ENCODE measurements at regions not wholly inside any gene's neighbourhood (a gene's known extent, or its start where the extent isn't known, plus 50 kb on each side); places are given as distances from the start of the nearest gene placed in this dataset.

DNA sequence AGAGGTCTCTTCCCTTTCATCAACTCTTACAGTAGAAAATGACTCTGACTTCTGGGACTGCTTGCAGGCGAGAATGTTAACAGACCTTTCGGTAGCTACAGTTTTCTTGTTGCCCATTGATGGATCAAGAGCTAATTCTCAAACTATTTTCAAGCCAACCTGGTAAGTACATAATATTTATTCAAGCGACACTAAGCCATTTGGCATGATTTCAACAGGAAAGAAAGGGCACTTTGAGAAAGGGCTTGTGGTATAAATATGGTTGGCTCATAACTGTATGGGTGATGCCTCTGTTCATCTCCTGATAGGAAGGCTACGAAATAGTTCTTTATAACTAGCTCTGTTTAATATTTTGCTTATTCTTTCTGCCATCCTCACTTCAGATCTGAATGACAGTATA, 196.2 kb upstream of the CNTN4 start:
- Histone ChIP-seq H3K4me1 (no peaks in the 10 kb centered on the region), H3K27me3 (no peaks in the 10 kb centered on the region), H3K36me3 (no peaks in the 10 kb centered on the region), H3K4me3 (no peak overlapping the region), H3K9me3 (no peaks in the 10 kb centered on the region), H3K27ac (no peak overlapping the region)
- ATAC-seq, result no peak
- TF ChIP-seq POLR2A (IDR thresholded peaks at IDR 0.05) (no peak), EP300 (IDR thresholded peaks at IDR 0.05) (no peak), POLR2AphosphoS5 (IDR thresholded peaks at IDR 0.05) (no peak)
- TF ChIP-seq, protein P1, sequence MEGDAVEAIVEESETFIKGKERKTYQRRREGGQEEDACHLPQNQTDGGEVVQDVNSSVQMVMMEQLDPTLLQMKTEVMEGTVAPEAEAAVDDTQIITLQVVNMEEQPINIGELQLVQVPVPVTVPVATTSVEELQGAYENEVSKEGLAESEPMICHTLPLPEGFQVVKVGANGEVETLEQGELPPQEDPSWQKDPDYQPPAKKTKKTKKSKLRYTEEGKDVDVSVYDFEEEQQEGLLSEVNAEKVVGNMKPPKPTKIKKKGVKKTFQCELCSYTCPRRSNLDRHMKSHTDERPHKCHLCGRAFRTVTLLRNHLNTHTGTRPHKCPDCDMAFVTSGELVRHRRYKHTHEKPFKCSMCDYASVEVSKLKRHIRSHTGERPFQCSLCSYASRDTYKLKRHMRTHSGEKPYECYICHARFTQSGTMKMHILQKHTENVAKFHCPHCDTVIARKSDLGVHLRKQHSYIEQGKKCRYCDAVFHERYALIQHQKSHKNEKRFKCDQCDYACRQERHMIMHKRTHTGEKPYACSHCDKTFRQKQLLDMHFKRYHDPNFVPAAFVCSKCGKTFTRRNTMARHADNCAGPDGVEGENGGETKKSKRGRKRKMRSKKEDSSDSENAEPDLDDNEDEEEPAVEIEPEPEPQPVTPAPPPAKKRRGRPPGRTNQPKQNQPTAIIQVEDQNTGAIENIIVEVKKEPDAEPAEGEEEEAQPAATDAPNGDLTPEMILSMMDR (IDR thresholded peaks at IDR 0.05), result no peak
- WGBS, 2 donors (ENCODE audit: low coverage in 1 of 2), result 45 to 62% methylated on average over 4 of the region's 4 CpGs

DNA sequence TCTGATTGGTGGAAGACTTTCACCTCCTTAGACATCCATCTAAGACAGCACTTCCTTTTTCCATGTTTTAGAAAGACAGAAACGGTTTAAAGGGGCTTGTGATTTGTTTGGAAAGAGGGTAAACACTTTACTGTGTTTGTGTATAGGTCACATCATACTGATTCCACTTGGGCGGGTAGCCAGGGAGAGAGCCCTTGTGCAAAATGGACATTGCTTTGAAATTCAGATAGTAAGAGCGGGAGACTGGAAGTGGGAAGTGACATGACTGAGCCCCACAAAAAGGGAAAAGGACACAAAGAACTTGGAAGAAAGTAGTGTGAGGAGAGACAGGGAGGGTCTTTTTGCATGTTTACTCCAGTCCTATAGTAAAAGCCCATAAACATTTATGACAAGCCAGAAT, 195.6 kb upstream of the CNTN4 start:
- no peak for ATAC-seq
- no peak overlapping the region for H3K4me3 ChIP-seq
- TF ChIP-seq EP300 (IDR thresholded peaks at IDR 0.05), result no peak
- no peaks in the 10 kb centered on the region for H3K36me3 ChIP-seq
- no peaks in the 10 kb centered on the region for H3K4me1 ChIP-seq
- 52 to 53% methylated on average over 3 of the region's 3 CpGs for WGBS, 2 donors (ENCODE audit: low coverage in 1 of 2)
- no peaks in the 10 kb centered on the region for H3K27me3 ChIP-seq
- H3K27ac ChIP-seq, result no peak overlapping the region
- H3K9me3 ChIP-seq, result no peaks in the 10 kb centered on the region

GRCh38 chr3:1907911-1908310, 190.8 kb upstream of the CNTN4 start:
- Histone ChIP-seq H3K4me1 (no peaks in the 10 kb centered on the region), H3K27ac (no peak overlapping the region), H3K9me3 (no peaks in the 10 kb centered on the region), H3K36me3 (no peaks in the 10 kb centered on the region), H3K27me3 (no peaks in the 10 kb centered on the region), H3K4me3 (no peak overlapping the region)
- no peak for ATAC-seq
- TF ChIP-seq EP300 (IDR thresholded peaks at IDR 0.05) (no peak), POLR2AphosphoS5 (IDR thresholded peaks at IDR 0.05) (no peak)
- 57 to 89% methylated on average over 2 of the region's 2 CpGs for WGBS, 2 donors (ENCODE audit: low coverage in 1 of 2)

DNA sequence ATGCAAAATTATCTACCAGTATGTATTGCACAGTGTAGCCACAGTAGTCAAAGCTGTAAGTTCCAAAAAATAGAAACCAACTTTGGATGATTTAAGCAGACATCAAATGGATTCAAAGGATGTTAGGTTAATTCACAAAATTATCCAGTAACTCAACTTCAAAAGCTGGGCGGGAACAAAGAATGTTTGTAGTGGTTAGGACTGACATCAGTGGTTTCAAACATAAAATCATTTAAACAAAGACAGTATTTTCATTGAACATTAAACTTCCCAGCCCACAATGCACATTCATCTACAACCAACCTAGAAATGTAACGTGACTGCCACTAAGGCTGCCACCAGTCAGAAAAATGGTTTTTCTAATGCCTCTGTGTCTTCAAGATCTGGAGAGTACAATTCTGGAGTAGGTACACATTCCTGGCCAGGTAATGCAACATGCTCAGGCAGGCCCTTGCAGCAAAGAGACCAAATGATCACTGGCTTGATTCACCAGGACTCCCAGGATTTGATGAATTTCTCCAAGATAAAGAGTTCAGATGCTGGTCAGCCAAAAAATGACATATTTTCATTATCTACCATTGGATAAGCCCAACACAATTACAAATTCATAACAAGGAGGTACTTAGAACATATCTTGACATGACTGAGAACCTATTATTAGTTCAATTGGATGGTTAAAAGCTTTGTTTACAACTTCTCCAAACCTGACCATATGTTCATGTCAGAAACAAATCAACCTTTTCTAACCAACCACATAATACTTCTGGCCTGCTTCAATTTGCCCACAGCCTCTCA, 189.8 kb upstream of the CNTN4 start:
- H3K36me3 ChIP-seq, result no peaks in the 10 kb centered on the region
- H3K27me3 ChIP-seq, result no peaks in the 10 kb centered on the region
- ATAC-seq, result no peak
- no peaks in the 10 kb centered on the region for H3K9me3 ChIP-seq
- WGBS, 2 donors (ENCODE audit: low coverage in 1 of 2), result 14 to 38% methylated on average over 2 of the region's 2 CpGs
- H3K4me3 ChIP-seq, result no peak overlapping the region
- no peak overlapping the region for H3K27ac ChIP-seq
- no peak for TF ChIP-seq POLR2A (IDR thresholded peaks at IDR 0.05)
- TF ChIP-seq, protein P1 (IDR thresholded peaks at IDR 0.05), result no peak
- TF ChIP-seq POLR2AphosphoS5 (IDR thresholded peaks at IDR 0.05), result no peak
- TF ChIP-seq EP300 (IDR thresholded peaks at IDR 0.05), result no peak
- no peaks in the 10 kb centered on the region for H3K4me1 ChIP-seq

GRCh38 chr3:1910322-1910721, 188.3 kb upstream of the CNTN4 start:
- 57 to 78% methylated on average over 1 to 3 of the region's 3 CpGs for WGBS, 2 donors (ENCODE audit: low coverage in 1 of 2)
- H3K4me3 ChIP-seq, result no peak overlapping the region
- no peaks in the 10 kb centered on the region for H3K36me3 ChIP-seq
- no peaks in the 10 kb centered on the region for H3K4me1 ChIP-seq
- H3K27me3 ChIP-seq, result no peaks in the 10 kb centered on the region
- H3K27ac ChIP-seq, result no peak overlapping the region
- TF ChIP-seq EP300 (IDR thresholded peaks at IDR 0.05) (no peak), POLR2A (IDR thresholded peaks at IDR 0.05) (no peak), POLR2AphosphoS5 (IDR thresholded peaks at IDR 0.05) (no peak)
- TF ChIP-seq, protein P1 (IDR thresholded peaks at IDR 0.05), result no peak
- ATAC-seq, result no peak
- H3K9me3 ChIP-seq, result no peaks in the 10 kb centered on the region

GRCh38 chr3:1929788-1930414, 168.8 kb upstream of the CNTN4 start:
- H3K4me1 ChIP-seq, result no peaks in the 10 kb centered on the region
- no peak overlapping the region for H3K27ac ChIP-seq
- H3K36me3 ChIP-seq, result no peaks in the 10 kb centered on the region
- TF ChIP-seq EP300 (IDR thresholded peaks at IDR 0.05), result no peak
- TF ChIP-seq POLR2A (IDR thresholded peaks at IDR 0.05), result no peak
- TF ChIP-seq, protein P1 (IDR thresholded peaks at IDR 0.05), result no peak
- no peak for TF ChIP-seq POLR2AphosphoS5 (IDR thresholded peaks at IDR 0.05)
- H3K4me3 ChIP-seq, result no peak overlapping the region
- WGBS, 2 donors (ENCODE audit: low coverage in 1 of 2), result 89 to 100% methylated on average over 2 to 3 of the region's 8 CpGs
- H3K27me3 ChIP-seq, result no peaks in the 10 kb centered on the region
- ATAC-seq, result no peak
- peaks cover 0 to 4% (median 0%) of the 10 kb centered on the region in 3 donors for H3K9me3 ChIP-seq

Data from gastroesophageal sphincter (tissue), 4 donors.